ENCODE measurements at regions not wholly inside any gene's neighbourhood (a gene's known extent, or its start where the extent isn't known, plus 50 kb on each side); places are given as distances from the start of the nearest gene placed in this dataset.
A peak's percentile ranks its signal among the peaks of the same experiment; 100 is the strongest.

GRCh38 chr5:156178117-156178516 lies 148.8 kb upstream of the SGCD start:
- Mint-ChIP-seq H3K4me1 (ENCODE audit: low read depth, unreplicated experiment) (peaks cover 16% of the 10 kb centered on the region), H3K4me3 (ENCODE audit: unreplicated experiment) (no peak overlapping the region), H3K27ac (ENCODE audit: unreplicated experiment) (no peak overlapping the region), H3K27me3 (ENCODE audit: low read depth, unreplicated experiment) (no peaks in the 10 kb centered on the region), H3K36me3 (ENCODE audit: low read depth, unreplicated experiment) (no peaks in the 10 kb centered on the region), H3K9me3 (ENCODE audit: unreplicated experiment) (no peaks in the 10 kb centered on the region)
- no peak for FAIRE-seq
- H4K20me1 ChIP-seq (ENCODE audit: insufficient read depth, low read length) = no peaks in the 10 kb centered on the region
- H3K27ac ChIP-seq (ENCODE audit: low read depth, low read length) = no peak overlapping the region
- H3K9ac ChIP-seq (ENCODE audit: low read length) = no peak overlapping the region
- H3K9me3 ChIP-seq (ENCODE audit: insufficient read depth, low read depth, low read length) = no peaks in the 10 kb centered on the region
- no peaks in the 10 kb centered on the region for H3K27me3 ChIP-seq (ENCODE audit: insufficient read depth, low read length)
- TF ChIP-seq CTCF (IDR thresholded peaks at IDR 0.05; ENCODE audit: insufficient read depth, low read depth, low read length) (no peak), EZH2 (IDR thresholded peaks at IDR 0.05; ENCODE audit: insufficient read depth, low read length) (no peak)
- peak; percentile 50 for DNase-seq (ENCODE audit: low read depth)
- H3K79me2 ChIP-seq (ENCODE audit: insufficient read depth, low read length) = no peaks in the 10 kb centered on the region
- no peaks in the 10 kb centered on the region for H3K4me1 ChIP-seq (ENCODE audit: insufficient read depth, low read length)
- no peak overlapping the region for H3K4me2 ChIP-seq (ENCODE audit: low read length)
- no peak overlapping the region for H3K4me3 ChIP-seq (ENCODE audit: insufficient read depth, low read depth, low read length)
- no peak overlapping the region for H2AFZ ChIP-seq (ENCODE audit: low read depth, low read length)
- no peaks in the 10 kb centered on the region for H3K36me3 ChIP-seq (ENCODE audit: insufficient read depth, low read length)

GRCh38 chr5:156181656-156182055 lies 145.3 kb upstream of the SGCD start:
- Histone ChIP-seq H2AFZ (ENCODE audit: low read depth, low read length) (no peak overlapping the region), H3K36me3 (ENCODE audit: insufficient read depth, low read length) (no peaks in the 10 kb centered on the region), H3K27me3 (ENCODE audit: insufficient read depth, low read length) (no peaks in the 10 kb centered on the region), H3K4me3 (ENCODE audit: insufficient read depth, low read depth, low read length) (no peak overlapping the region), H3K9me3 (ENCODE audit: insufficient read depth, low read depth, low read length) (no peaks in the 10 kb centered on the region), H4K20me1 (ENCODE audit: insufficient read depth, low read length) (no peaks in the 10 kb centered on the region), H3K4me2 (ENCODE audit: low read length) (no peak overlapping the region), H3K9ac (ENCODE audit: low read length) (no peak overlapping the region), H3K4me1 (ENCODE audit: insufficient read depth, low read length) (peaks cover 3% of the 10 kb centered on the region), H3K79me2 (ENCODE audit: insufficient read depth, low read length) (no peaks in the 10 kb centered on the region), H3K27ac (ENCODE audit: low read depth, low read length) (no peak overlapping the region)
- FAIRE-seq (no peak), DNase-seq (ENCODE audit: low read depth) (no peak)
- Mint-ChIP-seq H3K27me3 (ENCODE audit: low read depth, unreplicated experiment) (no peaks in the 10 kb centered on the region), H3K9me3 (ENCODE audit: unreplicated experiment) (peaks cover 2% of the 10 kb centered on the region), H3K4me3 (ENCODE audit: unreplicated experiment) (no peak overlapping the region), H3K36me3 (ENCODE audit: low read depth, unreplicated experiment) (no peaks in the 10 kb centered on the region), H3K4me1 (ENCODE audit: low read depth, unreplicated experiment) (peaks cover 15% of the 10 kb centered on the region), H3K27ac (ENCODE audit: unreplicated experiment) (no peak overlapping the region)
- TF ChIP-seq EZH2 (IDR thresholded peaks at IDR 0.05; ENCODE audit: insufficient read depth, low read length) = no peak

- Histone ChIP-seq H3K79me2 (ENCODE audit: insufficient read depth, low read length) (no peaks in the 10 kb centered on the region), H4K20me1 (ENCODE audit: insufficient read depth, low read length) (no peaks in the 10 kb centered on the region), H3K36me3 (ENCODE audit: insufficient read depth, low read length) (no peaks in the 10 kb centered on the region), H3K9me3 (ENCODE audit: insufficient read depth, low read depth, low read length) (no peaks in the 10 kb centered on the region), H3K27ac (ENCODE audit: low read depth, low read length) (no peak overlapping the region), H3K4me1 (ENCODE audit: insufficient read depth, low read length) (peaks cover 3% of the 10 kb centered on the region), H3K9ac (ENCODE audit: low read length) (no peak overlapping the region), H2AFZ (ENCODE audit: low read depth, low read length) (no peak overlapping the region), H3K4me2 (ENCODE audit: low read length) (no peak overlapping the region), H3K4me3 (ENCODE audit: insufficient read depth, low read depth, low read length) (no peak overlapping the region), H3K27me3 (ENCODE audit: insufficient read depth, low read length) (no peaks in the 10 kb centered on the region)
- DNase-seq (ENCODE audit: low read depth) (no peak), FAIRE-seq (no peak)
- TF ChIP-seq EZH2 (IDR thresholded peaks at IDR 0.05; ENCODE audit: insufficient read depth, low read length) (no peak), CTCF (IDR thresholded peaks at IDR 0.05; ENCODE audit: insufficient read depth, low read depth, low read length) (no peak)
- peaks cover 21% of the 10 kb centered on the region for H3K4me1 Mint-ChIP-seq (ENCODE audit: low read depth, unreplicated experiment)
- peaks cover 2% of the 10 kb centered on the region for H3K9me3 Mint-ChIP-seq (ENCODE audit: unreplicated experiment)
- H3K4me3 Mint-ChIP-seq (ENCODE audit: unreplicated experiment) = no peak overlapping the region
- no peaks in the 10 kb centered on the region for H3K27me3 Mint-ChIP-seq (ENCODE audit: low read depth, unreplicated experiment)
- no peak overlapping the region for H3K27ac Mint-ChIP-seq (ENCODE audit: unreplicated experiment)
- H3K36me3 Mint-ChIP-seq (ENCODE audit: low read depth, unreplicated experiment) = no peaks in the 10 kb centered on the region
These were observed 144.6 kb upstream of the SGCD start for GRCh38 chr5:156182174-156182967.

All from astrocyte (in vitro differentiated cells and primary cell).